GM13977 (cell line): ENCODE measurements at regions not wholly inside any gene's neighbourhood (a gene's known extent, or its start where the extent isn't known, plus 50 kb on each side); places are given as distances from the start of the nearest gene placed in this dataset.

Source experiments
- DNase-seq: peaks from one replicate; pipeline ENCODE4 v3.0.0; 2012; ENCODE audit warnings: low spot score
- in situ Hi-C: fragments of 300-500 bp; cut with MboI; formaldehyde crosslinking; loops from one replicate; pipeline ENCODE4 v1.12.0; 2022; ENCODE audit warnings: low sequenced_read_pairs, low pct_unique_long_range_greater_than_20kb, mixed read lengths, inconsistent platforms; ENCODE audit not compliant: unreplicated experiment
- TF ChIP-seq, protein P1 (sequence below): IDR thresholded peaks from 2 replicates; pipeline ENCODE4 v1.5.1; 2012; ENCODE audit warnings: mild to moderate bottlenecking, control low read depth; ENCODE audit not compliant: insufficient read depth; ENCODE audit errors: extremely low read depth, missing control alignments

DNA sequence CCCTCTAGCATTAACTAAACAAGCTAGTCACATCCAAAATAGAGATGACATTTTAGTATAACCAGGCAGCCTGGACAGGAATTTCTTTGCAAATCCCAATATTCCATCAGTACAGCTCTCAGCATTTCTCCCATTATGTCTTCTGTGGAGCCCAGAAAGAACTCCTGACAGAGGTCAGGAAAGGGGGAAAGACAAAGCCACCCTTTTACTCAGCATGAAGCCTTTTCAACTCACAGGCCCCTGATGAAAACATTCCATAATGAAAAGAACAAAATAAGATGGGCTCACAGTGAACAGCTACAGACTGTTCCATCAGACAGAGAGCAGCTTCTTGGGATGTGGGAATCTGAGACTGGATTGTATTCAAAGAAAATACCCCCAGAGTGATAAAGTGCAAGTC is 80.6 kb downstream of the TEX35 start:
- in situ Hi-C loops, result no loop called here

GRCh38 chr1:178594133-178594532 is 81.2 kb downstream of the TEX35 start:
- TF ChIP-seq, protein P1, sequence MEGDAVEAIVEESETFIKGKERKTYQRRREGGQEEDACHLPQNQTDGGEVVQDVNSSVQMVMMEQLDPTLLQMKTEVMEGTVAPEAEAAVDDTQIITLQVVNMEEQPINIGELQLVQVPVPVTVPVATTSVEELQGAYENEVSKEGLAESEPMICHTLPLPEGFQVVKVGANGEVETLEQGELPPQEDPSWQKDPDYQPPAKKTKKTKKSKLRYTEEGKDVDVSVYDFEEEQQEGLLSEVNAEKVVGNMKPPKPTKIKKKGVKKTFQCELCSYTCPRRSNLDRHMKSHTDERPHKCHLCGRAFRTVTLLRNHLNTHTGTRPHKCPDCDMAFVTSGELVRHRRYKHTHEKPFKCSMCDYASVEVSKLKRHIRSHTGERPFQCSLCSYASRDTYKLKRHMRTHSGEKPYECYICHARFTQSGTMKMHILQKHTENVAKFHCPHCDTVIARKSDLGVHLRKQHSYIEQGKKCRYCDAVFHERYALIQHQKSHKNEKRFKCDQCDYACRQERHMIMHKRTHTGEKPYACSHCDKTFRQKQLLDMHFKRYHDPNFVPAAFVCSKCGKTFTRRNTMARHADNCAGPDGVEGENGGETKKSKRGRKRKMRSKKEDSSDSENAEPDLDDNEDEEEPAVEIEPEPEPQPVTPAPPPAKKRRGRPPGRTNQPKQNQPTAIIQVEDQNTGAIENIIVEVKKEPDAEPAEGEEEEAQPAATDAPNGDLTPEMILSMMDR, result no peak
- no peak for DNase-seq
- in situ Hi-C loops, result no loop called here

More for the DNA sequence above, 80.6 kb downstream of the TEX35 start:
- TF ChIP-seq, protein P1, result no peak
- no peak for DNase-seq

DNA sequence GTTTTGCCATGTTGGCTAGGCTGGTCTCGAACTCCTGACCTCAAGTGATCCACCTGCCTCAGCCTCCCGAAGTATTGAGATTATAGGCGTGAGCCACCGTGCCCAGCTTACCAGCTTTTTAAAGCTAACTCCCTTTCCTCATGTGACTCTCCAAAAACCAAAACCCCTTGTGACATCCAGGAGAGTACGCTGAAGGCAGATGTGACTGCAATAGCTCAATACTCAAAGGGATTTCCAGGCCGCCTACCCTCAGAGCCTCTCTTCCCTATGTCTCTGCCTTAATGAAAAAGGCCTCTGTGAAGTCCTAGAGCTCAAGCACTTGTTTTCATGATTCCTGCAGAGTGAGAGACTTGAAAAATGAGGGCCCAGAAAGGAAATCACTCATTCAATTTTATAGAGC is 82.6 kb downstream of the TEX35 start:
- DNase-seq, result no peak
- TF ChIP-seq, protein P1, result no peak

DNA sequence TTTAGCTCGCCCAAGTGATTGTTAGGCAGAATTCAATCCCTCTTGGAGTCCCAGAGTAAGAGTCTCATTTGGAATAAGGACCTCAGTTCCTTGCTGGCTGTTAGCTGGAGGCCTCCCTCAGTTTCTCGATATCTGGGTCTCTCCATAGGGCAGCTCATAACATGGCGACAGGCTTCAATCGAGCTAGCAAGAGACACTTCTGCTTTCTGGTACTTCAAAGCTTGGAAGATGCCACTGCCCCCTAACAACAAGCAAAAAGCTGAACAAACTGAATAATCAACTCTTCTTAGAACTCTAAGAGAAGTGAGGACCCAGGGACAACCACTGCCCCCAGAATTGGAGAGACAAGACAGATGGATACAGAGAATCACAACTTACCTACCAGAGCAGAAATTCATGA is 86.2 kb downstream of the TEX35 start:
- DNase-seq, result no peak
- TF ChIP-seq, protein P1, result no peak
- in situ Hi-C loops, result no loop called here

More for the DNA sequence above, 82.6 kb downstream of the TEX35 start:
- in situ Hi-C loops, result no loop called here

DNA sequence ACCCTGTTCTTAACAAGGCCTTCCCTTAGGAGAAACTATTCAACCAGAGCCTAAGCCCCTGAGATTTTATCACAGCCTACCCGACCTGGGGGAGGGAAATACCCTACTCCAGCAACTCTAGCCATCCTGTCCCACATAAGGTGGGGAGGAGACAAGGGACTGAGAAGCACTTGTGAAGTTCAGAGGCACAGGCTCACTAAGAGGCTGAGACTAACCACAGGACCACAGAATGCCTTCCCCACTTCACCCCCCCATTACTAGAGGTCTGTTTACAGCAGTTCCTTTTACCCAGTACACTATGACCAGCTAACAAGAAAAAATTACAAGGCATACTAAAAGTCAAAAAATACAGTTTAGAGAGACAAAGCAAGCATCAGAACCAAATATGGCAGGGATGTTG is 86.8 kb downstream of the TEX35 start:
- DNase-seq, result no peak
- TF ChIP-seq, protein P1, result no peak
- in situ Hi-C loops, result no loop called here

- in situ Hi-C loops, result no loop called here
- DNase-seq, result no peak
- TF ChIP-seq, protein P1, result no peak
These were observed 91.0 kb downstream of the TEX35 start for GRCh38 chr1:178603926-178604325.

DNA sequence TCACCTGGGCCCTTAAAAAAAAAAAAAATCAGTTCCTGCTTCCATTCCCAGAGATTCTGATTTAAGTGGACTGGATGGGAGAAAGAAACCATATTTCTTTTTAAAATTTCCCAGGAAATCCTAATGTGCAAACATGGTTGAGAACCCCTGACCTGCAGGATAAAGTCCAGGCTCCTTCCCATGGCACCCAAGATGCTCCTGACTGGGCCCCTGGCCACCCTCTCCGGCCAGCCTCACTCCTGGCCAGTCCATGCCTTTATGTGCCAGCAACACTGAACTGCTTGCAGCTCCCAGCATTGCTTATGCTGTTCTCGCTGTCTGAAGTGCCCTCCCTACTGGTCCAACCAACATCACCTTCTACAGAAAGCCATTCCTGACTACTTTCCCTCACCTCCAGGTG is 93.9 kb downstream of the TEX35 start:
- DNase-seq, result no peak

More for the DNA sequence above, 93.9 kb downstream of the TEX35 start:
- TF ChIP-seq, protein P1, result no peak
- in situ Hi-C loops, result no loop called here
